Transverse colon (tissue), 4 donors: ENCODE measurements at regions not wholly inside any gene's neighbourhood (a gene's known extent, or its start where the extent isn't known, plus 50 kb on each side); places are given as distances from the start of the nearest gene placed in this dataset.
"Not testable (repeated sequence)": the region's sequence is repeated elsewhere in the genome, so short reads cannot be mapped to it uniquely, and the experiment has no call there.

ENCODE experiments used
- DNase-seq: peaks from one replicate; pipeline ENCODE4 v3.0.0-alpha.2; 2019
- H3K27ac ChIP-seq, 4 donors: fragments of 200-600 bp; sonication (generic); 2 replicates each; pipeline ENCODE4 v1.5.1; 2016 to 2018; ENCODE audit warnings: inconsistent platforms in 4 of 4
- H3K27me3 ChIP-seq: fragments of 200-600 bp; sonication (generic); 2 replicates; pipeline ENCODE4 v1.5.1; 2017; ENCODE audit warnings: inconsistent platforms
- H3K36me3 ChIP-seq, 4 donors: fragments of 200-600 bp; sonication (generic); 2 replicates each; pipeline ENCODE4 v1.5.1; 2017 to 2019; ENCODE audit warnings: inconsistent platforms in 4 of 4
- H3K4me1 ChIP-seq, 4 donors: fragments of 200-600 bp; sonication (generic); 2 replicates each; pipeline ENCODE4 v1.5.1; 2017 to 2020; ENCODE audit warnings: inconsistent platforms in 4 of 4
- H3K4me3 ChIP-seq, 4 donors: fragments of 200-600 bp; sonication (generic); 1 replicate in 1 of 4; 2 replicates in 3 of 4; pipeline versions ENCODE4 v1.5.1 to v1.6.1; 2017 to 2019; ENCODE audit warnings: inconsistent platforms in 4 of 4
- H3K9me3 ChIP-seq, 2 donors: fragments of 200-600 bp; sonication (generic); 2 replicates each; pipeline ENCODE4 v1.5.1; 2017 to 2019; ENCODE audit warnings: inconsistent platforms in 2 of 2
- EP300 ChIP-seq: sonication (generic); formaldehyde crosslinking; IDR thresholded peaks from one replicate; pipeline ENCODE4 v1.6.1; 2017; ENCODE audit warnings: antibody characterized with exemption, low read depth
- POLR2A ChIP-seq: fragments of 450-650 bp; IDR thresholded peaks from one replicate; pipeline ENCODE4 v1.6.1; 2016; ENCODE audit warnings: antibody characterized with exemption, mild to moderate bottlenecking, moderate library complexity
- POLR2AphosphoS5 ChIP-seq, 3 donors: sonication (generic); formaldehyde crosslinking; IDR thresholded peaks; one replicate each; pipeline ENCODE4 v1.6.1; 2016; ENCODE audit warnings: antibody characterized with exemption in 3 of 3
- WGBS, 2 donors: methylation state at CpG; one replicate each; pipeline ENCODE4 v1.1.5; 2018; ENCODE audit warnings: low coverage in 1 of 2; 5-methylcytosine and 5-hydroxymethylcytosine counted together
- in situ Hi-C, 4 donors: fragments of 200-750 bp; cut with MboI; loops; one replicate each; pipeline versions ENCODE4 v1.15.0 to v1.15.1; 2017; ENCODE audit warnings: low sequenced_read_pairs in 3 of 4, low pct_ligation_motif_present in 1 of 4, low pct_unique_long_range_greater_than_20kb in 1 of 4
- intact Hi-C: fragments of 100-400 bp; cut with DNase I; formaldehyde crosslinking; loops from one replicate; pipeline ENCODE4 v1.15.1; 2023; ENCODE audit warnings: low total_unique reads
- TF ChIP-seq, protein P1 (sequence below), 5 experiments: fragments of 200-600 bp in 3 of 5; fragments of 450-650 bp in 2 of 5; sonication (generic) in 3 of 5; IDR thresholded peaks; 1 replicate in 2 of 5; 2 replicates in 3 of 5; pipeline ENCODE4 v1.5.1; 2016 to 2017; ENCODE audit warnings: antibody characterized with exemption in 5 of 5, inconsistent platforms in 3 of 5, mild to moderate bottlenecking in 2 of 5, moderate library complexity in 1 of 5

DNA sequence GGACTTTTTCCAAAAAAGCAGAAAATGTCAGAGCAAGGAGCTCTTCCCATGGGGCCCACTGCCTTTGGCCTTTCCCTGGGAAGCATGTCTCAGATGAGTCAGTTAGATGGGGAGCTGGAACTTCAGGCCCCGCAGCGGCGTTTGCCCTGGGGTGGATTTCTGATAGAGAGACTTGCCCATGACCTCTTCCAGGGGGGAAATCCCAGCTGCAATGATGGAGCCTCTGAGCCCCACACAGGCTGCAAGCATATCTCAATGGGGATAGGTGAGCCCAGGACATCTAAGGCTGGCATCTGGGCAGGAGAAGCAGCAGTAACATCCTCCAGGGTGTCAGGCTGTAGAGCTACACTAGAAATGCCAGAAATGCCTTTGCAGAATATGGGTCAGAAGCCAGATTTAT is 269.2 kb upstream of the TCERG1L start:
- no peaks in the 10 kb centered on the region for H3K36me3 ChIP-seq
- intact Hi-C loops = no loop called here
- H3K4me1 ChIP-seq = no peaks in the 10 kb centered on the region
- no peak overlapping the region for H3K4me3 ChIP-seq
- TF ChIP-seq, protein P1, sequence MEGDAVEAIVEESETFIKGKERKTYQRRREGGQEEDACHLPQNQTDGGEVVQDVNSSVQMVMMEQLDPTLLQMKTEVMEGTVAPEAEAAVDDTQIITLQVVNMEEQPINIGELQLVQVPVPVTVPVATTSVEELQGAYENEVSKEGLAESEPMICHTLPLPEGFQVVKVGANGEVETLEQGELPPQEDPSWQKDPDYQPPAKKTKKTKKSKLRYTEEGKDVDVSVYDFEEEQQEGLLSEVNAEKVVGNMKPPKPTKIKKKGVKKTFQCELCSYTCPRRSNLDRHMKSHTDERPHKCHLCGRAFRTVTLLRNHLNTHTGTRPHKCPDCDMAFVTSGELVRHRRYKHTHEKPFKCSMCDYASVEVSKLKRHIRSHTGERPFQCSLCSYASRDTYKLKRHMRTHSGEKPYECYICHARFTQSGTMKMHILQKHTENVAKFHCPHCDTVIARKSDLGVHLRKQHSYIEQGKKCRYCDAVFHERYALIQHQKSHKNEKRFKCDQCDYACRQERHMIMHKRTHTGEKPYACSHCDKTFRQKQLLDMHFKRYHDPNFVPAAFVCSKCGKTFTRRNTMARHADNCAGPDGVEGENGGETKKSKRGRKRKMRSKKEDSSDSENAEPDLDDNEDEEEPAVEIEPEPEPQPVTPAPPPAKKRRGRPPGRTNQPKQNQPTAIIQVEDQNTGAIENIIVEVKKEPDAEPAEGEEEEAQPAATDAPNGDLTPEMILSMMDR (IDR thresholded peaks at IDR 0.05) = no peak
- TF ChIP-seq POLR2AphosphoS5 (IDR thresholded peaks at IDR 0.05) (no peak), EP300 (no peak), POLR2A (no peak)
- no peak for DNase-seq
- 79% methylated on average over 3 of the region's 3 CpGs; no CpG with 5 or more reads in 1 of the 2 donors for WGBS, 2 donors
- no peaks in the 10 kb centered on the region for H3K27me3 ChIP-seq
- in situ Hi-C loops = no loop called here
- H3K9me3 ChIP-seq = no peaks in the 10 kb centered on the region
- H3K27ac ChIP-seq = no peak overlapping the region

DNA sequence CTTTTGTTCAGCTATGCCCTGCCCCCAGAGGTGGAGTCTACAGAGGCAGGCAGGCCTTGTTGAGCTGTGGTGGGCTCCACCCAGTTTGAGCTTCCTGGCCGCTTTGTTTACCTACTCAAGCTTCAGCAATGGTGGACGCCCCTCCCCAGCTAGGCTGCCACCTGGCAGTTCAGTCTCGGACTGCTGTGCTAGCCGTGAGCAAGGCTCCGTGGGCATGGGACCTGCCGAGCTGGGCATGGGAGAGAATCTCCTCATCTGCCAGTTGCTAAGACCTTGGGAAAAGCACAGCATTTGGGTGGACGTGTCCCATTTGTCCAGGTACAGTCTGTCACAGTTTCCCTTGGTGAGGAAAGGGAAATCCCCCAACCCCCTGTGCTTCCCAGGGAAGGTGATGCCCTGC is 270.0 kb upstream of the TCERG1L start:
- DNase-seq, H3K9me3 ChIP-seq, H3K27me3 ChIP-seq, H3K27ac ChIP-seq, H3K4me1 ChIP-seq, intact Hi-C loops, H3K4me3 ChIP-seq, H3K36me3 ChIP-seq, in situ Hi-C loops: not testable (repeated sequence)
- WGBS, 2 donors = 69% methylated on average over 7 of the region's 7 CpGs; no CpG with 5 or more reads in 1 of the 2 donors

DNA sequence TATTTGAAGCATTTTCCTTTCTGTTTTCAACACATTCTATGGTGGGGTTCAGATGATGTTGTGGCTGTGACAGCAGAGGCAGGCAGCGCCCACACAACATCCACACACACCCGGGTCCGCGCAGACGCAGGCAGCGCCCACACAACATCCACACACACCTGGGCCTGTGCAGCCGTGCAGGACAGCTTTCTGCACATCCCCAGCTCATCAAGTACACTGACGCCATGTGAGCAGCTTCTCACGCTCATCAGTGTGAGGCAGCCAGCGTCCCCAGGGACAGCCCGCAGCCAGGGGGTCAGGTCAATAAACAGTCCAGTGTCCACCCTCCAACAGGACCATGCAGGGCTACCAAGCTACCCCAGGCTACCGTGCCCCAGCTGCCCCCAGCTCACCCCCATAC is 272.8 kb upstream of the TCERG1L start:
- Histone ChIP-seq H3K36me3 (no peaks in the 10 kb centered on the region), H3K9me3 (no peaks in the 10 kb centered on the region), H3K27me3 (no peaks in the 10 kb centered on the region), H3K4me1 (no peaks in the 10 kb centered on the region), H3K4me3 (no peak overlapping the region), H3K27ac (no peak overlapping the region)
- WGBS, 2 donors = 67 to 92% methylated on average over 5 to 12 of the region's 12 CpGs
- in situ Hi-C loops (no loop called here), intact Hi-C loops (no loop called here)
- TF ChIP-seq POLR2A = no peak
- no peak for TF ChIP-seq EP300
- no peak for TF ChIP-seq POLR2AphosphoS5 (IDR thresholded peaks at IDR 0.05)
- TF ChIP-seq, protein P1 (IDR thresholded peaks at IDR 0.05) = no peak
- DNase-seq = no peak

DNA sequence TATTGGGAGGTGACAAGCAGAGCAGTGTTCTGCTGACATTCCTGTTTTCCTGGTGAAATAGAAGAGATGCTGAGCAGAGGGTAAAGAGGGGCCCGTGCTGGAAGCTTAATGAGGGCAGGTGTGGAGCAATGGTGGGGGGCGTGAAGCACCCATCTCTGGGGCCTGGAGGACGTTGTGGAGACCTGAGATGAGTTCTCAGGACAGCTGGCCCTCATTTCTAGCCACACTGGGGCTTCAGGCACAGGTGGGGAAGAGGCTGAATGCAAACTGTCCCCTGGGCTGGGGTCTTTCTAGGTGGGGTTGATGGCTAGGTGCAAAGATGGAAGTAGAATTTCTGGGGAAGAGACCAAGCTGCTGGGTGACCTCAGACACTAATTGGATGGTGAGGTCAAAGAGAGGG is 274.2 kb upstream of the TCERG1L start:
- intact Hi-C loops (no loop called here), in situ Hi-C loops (no loop called here)
- Histone ChIP-seq H3K4me1 (no peaks in the 10 kb centered on the region), H3K27me3 (no peaks in the 10 kb centered on the region), H3K9me3 (no peaks in the 10 kb centered on the region), H3K4me3 (no peak overlapping the region), H3K36me3 (no peaks in the 10 kb centered on the region), H3K27ac (no peak overlapping the region)
- DNase-seq = no peak
- 49 to 71% methylated on average over 3 of the region's 3 CpGs for WGBS, 2 donors
- TF ChIP-seq EP300 (no peak), POLR2AphosphoS5 (IDR thresholded peaks at IDR 0.05) (no peak), POLR2A (no peak)
- TF ChIP-seq, protein P1 (IDR thresholded peaks at IDR 0.05) = no peak

DNA sequence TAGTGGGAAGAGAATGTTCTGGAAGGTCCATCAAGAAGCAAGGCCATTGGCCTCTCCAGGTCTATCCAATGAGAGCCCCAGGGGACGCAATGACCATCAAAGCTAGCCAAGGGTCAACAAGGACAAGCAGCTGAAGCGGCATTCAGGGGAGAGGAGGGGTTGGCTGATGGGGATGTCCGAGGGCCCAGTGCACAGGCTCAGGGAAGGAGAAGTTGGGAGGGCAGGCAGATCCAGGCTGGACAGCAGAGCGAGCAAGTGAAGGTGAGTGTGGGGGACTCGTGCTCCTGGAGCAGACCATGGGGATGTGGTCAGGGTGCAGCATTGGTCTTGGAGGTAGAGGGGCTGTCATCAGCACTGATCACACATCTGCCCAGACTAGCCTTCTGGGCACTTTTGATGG is 275.4 kb upstream of the TCERG1L start:
- TF ChIP-seq EP300 (no peak), POLR2A (no peak), POLR2AphosphoS5 (IDR thresholded peaks at IDR 0.05) (no peak)
- TF ChIP-seq, protein P1 (IDR thresholded peaks at IDR 0.05) = no peak
- H3K27me3 ChIP-seq = no peaks in the 10 kb centered on the region
- no peaks in the 10 kb centered on the region for H3K4me1 ChIP-seq
- WGBS, 2 donors = 54 to 59% methylated on average over 5 of the region's 5 CpGs
- no peaks in the 10 kb centered on the region for H3K36me3 ChIP-seq
- in situ Hi-C loops (no loop called here), intact Hi-C loops (no loop called here)
- H3K4me3 ChIP-seq = no peak overlapping the region
- no peak overlapping the region for H3K27ac ChIP-seq
- H3K9me3 ChIP-seq = no peaks in the 10 kb centered on the region
- no peak for DNase-seq
